Transverse colon (tissue), 4 donors: ENCODE measurements at regions not wholly inside any gene's neighbourhood (a gene's known extent, or its start where the extent isn't known, plus 50 kb on each side); places are given as distances from the start of the nearest gene placed in this dataset.

ENCODE experiments used
- DNase-seq: peaks from one replicate; pipeline ENCODE4 v3.0.0-alpha.2; 2019
- H3K27ac ChIP-seq, 4 donors: fragments of 200-600 bp; sonication (generic); 2 replicates each; pipeline ENCODE4 v1.5.1; 2016 to 2018; ENCODE audit warnings: inconsistent platforms in 4 of 4
- H3K27me3 ChIP-seq: fragments of 200-600 bp; sonication (generic); 2 replicates; pipeline ENCODE4 v1.5.1; 2017; ENCODE audit warnings: inconsistent platforms
- H3K36me3 ChIP-seq, 4 donors: fragments of 200-600 bp; sonication (generic); 2 replicates each; pipeline ENCODE4 v1.5.1; 2017 to 2019; ENCODE audit warnings: inconsistent platforms in 4 of 4
- H3K4me1 ChIP-seq, 4 donors: fragments of 200-600 bp; sonication (generic); 2 replicates each; pipeline ENCODE4 v1.5.1; 2017 to 2020; ENCODE audit warnings: inconsistent platforms in 4 of 4
- H3K4me3 ChIP-seq, 4 donors: fragments of 200-600 bp; sonication (generic); 1 replicate in 1 of 4; 2 replicates in 3 of 4; pipeline versions ENCODE4 v1.5.1 to v1.6.1; 2017 to 2019; ENCODE audit warnings: inconsistent platforms in 4 of 4
- H3K9me3 ChIP-seq, 2 donors: fragments of 200-600 bp; sonication (generic); 2 replicates each; pipeline ENCODE4 v1.5.1; 2017 to 2019; ENCODE audit warnings: inconsistent platforms in 2 of 2
- EP300 ChIP-seq: sonication (generic); formaldehyde crosslinking; IDR thresholded peaks from one replicate; pipeline ENCODE4 v1.6.1; 2017; ENCODE audit warnings: antibody characterized with exemption, low read depth
- POLR2A ChIP-seq: fragments of 450-650 bp; IDR thresholded peaks from one replicate; pipeline ENCODE4 v1.6.1; 2016; ENCODE audit warnings: antibody characterized with exemption, mild to moderate bottlenecking, moderate library complexity
- POLR2AphosphoS5 ChIP-seq, 3 donors: sonication (generic); formaldehyde crosslinking; IDR thresholded peaks; one replicate each; pipeline ENCODE4 v1.6.1; 2016; ENCODE audit warnings: antibody characterized with exemption in 3 of 3
- WGBS, 2 donors: methylation state at CpG; one replicate each; pipeline ENCODE4 v1.1.5; 2018; ENCODE audit warnings: low coverage in 1 of 2; 5-methylcytosine and 5-hydroxymethylcytosine counted together
- in situ Hi-C, 4 donors: fragments of 200-750 bp; cut with MboI; loops; one replicate each; pipeline versions ENCODE4 v1.15.0 to v1.15.1; 2017; ENCODE audit warnings: low sequenced_read_pairs in 3 of 4, low pct_ligation_motif_present in 1 of 4, low pct_unique_long_range_greater_than_20kb in 1 of 4
- intact Hi-C: fragments of 100-400 bp; cut with DNase I; formaldehyde crosslinking; loops from one replicate; pipeline ENCODE4 v1.15.1; 2023; ENCODE audit warnings: low total_unique reads
- TF ChIP-seq, protein P1 (sequence below), 5 experiments: fragments of 200-600 bp in 3 of 5; fragments of 450-650 bp in 2 of 5; sonication (generic) in 3 of 5; IDR thresholded peaks; 1 replicate in 2 of 5; 2 replicates in 3 of 5; pipeline ENCODE4 v1.5.1; 2016 to 2017; ENCODE audit warnings: antibody characterized with exemption in 5 of 5, inconsistent platforms in 3 of 5, mild to moderate bottlenecking in 2 of 5, moderate library complexity in 1 of 5

DNA sequence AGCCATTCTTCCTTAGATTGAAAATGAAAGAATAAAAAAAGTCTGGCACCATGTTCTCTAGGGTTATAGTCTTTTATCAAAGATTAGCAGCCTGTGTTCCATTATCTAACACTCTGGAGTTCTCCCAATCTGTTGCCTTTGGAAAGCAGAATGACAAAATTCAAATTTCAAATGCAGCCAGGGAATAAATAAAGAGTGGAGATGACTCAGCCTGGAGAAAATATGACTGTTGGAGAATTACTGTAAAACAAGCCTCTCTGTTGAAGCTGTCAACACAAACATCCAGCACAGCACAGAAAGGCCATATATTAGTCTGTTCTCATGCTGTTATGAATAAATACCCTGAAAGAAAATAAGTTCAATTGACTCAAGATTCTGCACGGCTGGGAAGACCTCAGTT is 650.5 kb upstream of the SLC10A2 start:
- TF ChIP-seq EP300 (no peak), POLR2AphosphoS5 (IDR thresholded peaks at IDR 0.05) (no peak), POLR2A (no peak)
- TF ChIP-seq, protein P1, sequence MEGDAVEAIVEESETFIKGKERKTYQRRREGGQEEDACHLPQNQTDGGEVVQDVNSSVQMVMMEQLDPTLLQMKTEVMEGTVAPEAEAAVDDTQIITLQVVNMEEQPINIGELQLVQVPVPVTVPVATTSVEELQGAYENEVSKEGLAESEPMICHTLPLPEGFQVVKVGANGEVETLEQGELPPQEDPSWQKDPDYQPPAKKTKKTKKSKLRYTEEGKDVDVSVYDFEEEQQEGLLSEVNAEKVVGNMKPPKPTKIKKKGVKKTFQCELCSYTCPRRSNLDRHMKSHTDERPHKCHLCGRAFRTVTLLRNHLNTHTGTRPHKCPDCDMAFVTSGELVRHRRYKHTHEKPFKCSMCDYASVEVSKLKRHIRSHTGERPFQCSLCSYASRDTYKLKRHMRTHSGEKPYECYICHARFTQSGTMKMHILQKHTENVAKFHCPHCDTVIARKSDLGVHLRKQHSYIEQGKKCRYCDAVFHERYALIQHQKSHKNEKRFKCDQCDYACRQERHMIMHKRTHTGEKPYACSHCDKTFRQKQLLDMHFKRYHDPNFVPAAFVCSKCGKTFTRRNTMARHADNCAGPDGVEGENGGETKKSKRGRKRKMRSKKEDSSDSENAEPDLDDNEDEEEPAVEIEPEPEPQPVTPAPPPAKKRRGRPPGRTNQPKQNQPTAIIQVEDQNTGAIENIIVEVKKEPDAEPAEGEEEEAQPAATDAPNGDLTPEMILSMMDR (IDR thresholded peaks at IDR 0.05): no peak
- intact Hi-C loops: no loop called here
- H3K36me3 ChIP-seq: no peaks in the 10 kb centered on the region
- no peaks in the 10 kb centered on the region for H3K9me3 ChIP-seq
- no peak for DNase-seq
- H3K27ac ChIP-seq: no peak overlapping the region
- in situ Hi-C loops: no loop called here
- no peaks in the 10 kb centered on the region for H3K27me3 ChIP-seq
- no peak overlapping the region for H3K4me3 ChIP-seq
- 0% methylated on average over 1 of the region's 1 CpG; no CpG with 5 or more reads in 1 of the 2 donors for WGBS, 2 donors
- H3K4me1 ChIP-seq: no peaks in the 10 kb centered on the region

DNA sequence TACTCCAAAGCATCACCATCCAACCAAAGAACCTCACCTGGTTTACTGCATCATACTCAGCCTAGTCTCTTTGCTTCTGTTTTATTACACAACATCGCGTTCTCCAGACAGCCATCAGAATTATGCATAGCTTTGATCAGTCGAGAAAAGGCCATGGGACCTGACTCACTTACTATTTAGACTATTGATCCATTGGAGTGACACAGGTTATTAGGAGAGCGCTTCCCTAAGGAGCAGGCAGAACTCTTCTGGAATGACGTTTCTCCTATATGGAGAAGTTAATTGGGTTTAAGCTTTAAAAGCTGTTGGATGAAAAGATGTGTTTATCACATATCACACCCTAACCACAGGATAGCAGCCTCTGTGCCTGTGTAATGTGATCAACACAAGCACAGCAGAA is 649.1 kb upstream of the SLC10A2 start:
- Histone ChIP-seq H3K36me3 (no peaks in the 10 kb centered on the region), H3K9me3 (no peaks in the 10 kb centered on the region), H3K27me3 (no peaks in the 10 kb centered on the region), H3K4me1 (no peaks in the 10 kb centered on the region), H3K27ac (no peak overlapping the region), H3K4me3 (no peak overlapping the region)
- no peak for DNase-seq
- WGBS, 2 donors: 79% methylated on average over 5 of the region's 5 CpGs
- intact Hi-C loops: no loop called here
- in situ Hi-C loops: no loop called here
- TF ChIP-seq, protein P1 (IDR thresholded peaks at IDR 0.05): no peak
- TF ChIP-seq EP300 (no peak), POLR2A (no peak), POLR2AphosphoS5 (IDR thresholded peaks at IDR 0.05) (no peak)

DNA sequence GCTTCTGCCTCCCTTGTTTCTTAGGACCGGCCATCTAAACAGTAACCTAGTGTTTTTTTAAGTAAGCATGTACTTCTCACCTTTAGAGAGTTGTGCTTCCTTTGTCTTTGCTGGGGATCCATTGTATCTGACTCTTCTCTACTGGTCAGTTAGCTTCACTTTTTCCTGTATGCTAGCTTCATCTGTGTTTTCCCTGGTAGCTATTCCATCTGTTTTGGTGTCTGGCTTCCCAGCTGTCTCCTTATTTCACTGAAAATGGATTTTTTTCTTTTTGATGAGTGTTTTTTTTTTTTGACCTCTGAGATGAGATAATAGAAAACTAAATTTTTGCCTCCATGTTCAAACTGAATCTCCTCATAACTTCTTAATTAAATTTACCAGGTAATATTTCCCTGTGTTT is 637.0 kb upstream of the SLC10A2 start:
- TF ChIP-seq EP300: no peak
- TF ChIP-seq POLR2A: no peak
- no peak for TF ChIP-seq POLR2AphosphoS5 (IDR thresholded peaks at IDR 0.05)
- TF ChIP-seq, protein P1 (IDR thresholded peaks at IDR 0.05): no peak
- no peaks in the 10 kb centered on the region for H3K9me3 ChIP-seq
- H3K4me1 ChIP-seq: no peaks in the 10 kb centered on the region
- in situ Hi-C loops (no loop called here), intact Hi-C loops (no loop called here)
- WGBS, 2 donors: 88 to 100% methylated on average over 1 of the region's 1 CpG
- H3K27ac ChIP-seq: no peak overlapping the region
- H3K27me3 ChIP-seq: no peaks in the 10 kb centered on the region
- DNase-seq: no peak
- no peaks in the 10 kb centered on the region for H3K36me3 ChIP-seq
- H3K4me3 ChIP-seq: no peak overlapping the region

DNA sequence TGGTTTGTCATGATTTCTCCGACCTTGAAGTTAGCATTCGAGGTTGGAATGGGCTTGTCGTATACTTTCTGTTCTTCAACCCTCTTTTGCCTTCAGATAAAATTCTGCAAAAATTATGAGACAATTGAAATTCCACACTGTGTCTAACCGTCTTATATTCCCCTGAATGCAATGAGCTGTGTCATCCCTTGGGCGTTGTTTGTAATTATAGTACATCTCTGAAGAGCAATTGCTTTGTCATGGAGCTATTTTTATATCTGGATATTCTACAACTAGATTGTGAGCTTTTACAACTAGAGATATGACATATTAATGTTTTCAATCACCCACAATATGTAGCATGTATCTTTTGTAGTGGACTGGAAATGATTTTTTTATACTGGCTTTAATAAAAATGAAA is 631.8 kb upstream of the SLC10A2 start:
- no peak for DNase-seq
- H3K4me1 ChIP-seq: no peaks in the 10 kb centered on the region
- 50 to 63% methylated on average over 5 of the region's 5 CpGs for WGBS, 2 donors
- no peak overlapping the region for H3K4me3 ChIP-seq
- intact Hi-C loops (no loop called here), in situ Hi-C loops (no loop called here)
- no peaks in the 10 kb centered on the region for H3K36me3 ChIP-seq
- TF ChIP-seq, protein P1 (IDR thresholded peaks at IDR 0.05): no peak
- no peak for TF ChIP-seq EP300
- TF ChIP-seq POLR2AphosphoS5 (IDR thresholded peaks at IDR 0.05): no peak
- TF ChIP-seq POLR2A: no peak
- H3K9me3 ChIP-seq: no peaks in the 10 kb centered on the region
- H3K27ac ChIP-seq: no peak overlapping the region
- no peaks in the 10 kb centered on the region for H3K27me3 ChIP-seq
